ENCODE measurements at regions not wholly inside any gene's neighbourhood (a gene's known extent, or its start where the extent isn't known, plus 50 kb on each side); places are given as distances from the start of the nearest gene placed in this dataset.
"Not testable (repeated sequence)": the region's sequence is repeated elsewhere in the genome, so short reads cannot be mapped to it uniquely, and the experiment has no call there.

- no peak for ATAC-seq
Measured at GRCh38 chr1:163477276-163477830, 155.6 kb downstream of the NUF2 start.

GRCh38 chr1:163498391-163499330 is 176.9 kb downstream of the NUF2 start:
- not testable (repeated sequence) for ATAC-seq

GRCh38 chr1:163504331-163504978 is 182.7 kb downstream of the NUF2 start:
- ATAC-seq = no peak

- ATAC-seq = no peak
Measured at GRCh38 chr1:163509114-163509513, 187.4 kb downstream of the NUF2 start.

- no peak for ATAC-seq
Measured at GRCh38 chr1:163512349-163512989, 190.7 kb downstream of the NUF2 start.

- ATAC-seq = no peak
Measured at GRCh38 chr1:163523375-163524029, 201.7 kb downstream of the NUF2 start.

GRCh38 chr1:163528710-163529348 is 207.1 kb downstream of the NUF2 start:
- ATAC-seq = no peak

- no peak for ATAC-seq
Measured at GRCh38 chr1:163531345-163531744, 209.6 kb downstream of the NUF2 start.

- ATAC-seq = no peak
Measured at GRCh38 chr1:163535401-163535800, 213.6 kb downstream of the NUF2 start.

- peak; percentile 42 for ATAC-seq
Measured at GRCh38 chr1:163535807-163536206, 214.1 kb downstream of the NUF2 start.

- ATAC-seq = peak; percentile 71
Measured at GRCh38 chr1:163537809-163538208, 216.1 kb downstream of the NUF2 start.

GRCh38 chr1:163538667-163539066 is 216.9 kb downstream of the NUF2 start:
- ATAC-seq = no peak

- no peak for ATAC-seq
Measured at GRCh38 chr1:163540727-163541126, 219.0 kb downstream of the NUF2 start.

- no peak for ATAC-seq
Measured at GRCh38 chr1:163544441-163544840, 222.7 kb downstream of the NUF2 start.

GRCh38 chr1:163558162-163558561 is 236.4 kb downstream of the NUF2 start:
- no peak for ATAC-seq

GRCh38 chr1:163561580-163562295 is 240.0 kb downstream of the NUF2 start:
- no peak for ATAC-seq

GRCh38 chr1:163562355-163562754 is 240.6 kb downstream of the NUF2 start:
- ATAC-seq = no peak

- ATAC-seq = no peak
Measured at GRCh38 chr1:163565166-163565565, 243.4 kb downstream of the NUF2 start.

- no peak for ATAC-seq
Measured at GRCh38 chr1:163570071-163570470, 248.3 kb downstream of the NUF2 start.

- ATAC-seq = no peak
Measured at GRCh38 chr1:163571950-163572349, 250.2 kb downstream of the NUF2 start.

- no peak for ATAC-seq
Measured at GRCh38 chr1:163574119-163574518, 252.4 kb downstream of the NUF2 start.

All from esophagus mucosa (tissue), 1 donor.